ENCODE measurements at regions not wholly inside any gene's neighbourhood (a gene's known extent, or its start where the extent isn't known, plus 50 kb on each side); places are given as distances from the start of the nearest gene placed in this dataset.

GRCh38 chr5:88518131-88519016, 249.7 kb upstream of the TMEM161B start (continued):
- TF ChIP-seq SIN3A (conservative IDR thresholded peaks at IDR 0.05 in 1 of 2, IDR thresholded peaks at IDR 0.05 in 1 of 2; ENCODE audit: low read depth in 1 of 2, low read length in 2 of 2): no peak
- TF ChIP-seq NANOG (IDR thresholded peaks at IDR 0.05; ENCODE audit: insufficient read depth, low read depth, low read length, poor library complexity, severe bottlenecking): no peak
- no peak for TF ChIP-seq NRF1 (IDR thresholded peaks at IDR 0.05; ENCODE audit: low read depth, low read length)
- no peak for TF ChIP-seq GABPA (IDR thresholded peaks at IDR 0.05; ENCODE audit: borderline replicate concordance, insufficient read depth, low read length)
- no peak for TF ChIP-seq SIX5 (IDR thresholded peaks at IDR 0.05; ENCODE audit: low read depth, low read length)
- TF ChIP-seq SAP30 (IDR thresholded peaks at IDR 0.05; ENCODE audit: insufficient read depth, insufficient replicate concordance, low read length): no peak
